ENCODE measurements at regions not wholly inside any gene's neighbourhood (a gene's known extent, or its start where the extent isn't known, plus 50 kb on each side); places are given as distances from the start of the nearest gene placed in this dataset.
"Not testable (repeated sequence)": the region's sequence is repeated elsewhere in the genome, so short reads cannot be mapped to it uniquely, and the experiment has no call there.

GRCh38 chr9:82783045-82783444 is 279.9 kb downstream of the RASEF start:
- no peak for DNase-seq (ENCODE audit: low read depth)

GRCh38 chr9:82784589-82784988 is 278.4 kb downstream of the RASEF start:
- no peak for DNase-seq (ENCODE audit: low read depth)

GRCh38 chr9:82789155-82789824 is 273.7 kb downstream of the RASEF start:
- no peak for DNase-seq (ENCODE audit: low read depth)

GRCh38 chr9:82790875-82791274 is 272.1 kb downstream of the RASEF start:
- no peak for DNase-seq (ENCODE audit: low read depth)

GRCh38 chr9:82791692-82792091 is 271.2 kb downstream of the RASEF start:
- no peak for DNase-seq (ENCODE audit: low read depth)

GRCh38 chr9:82797534-82797933 is 265.4 kb downstream of the RASEF start:
- DNase-seq (ENCODE audit: low read depth) = peak; percentile 40

GRCh38 chr9:82799286-82799685 is 263.7 kb downstream of the RASEF start:
- DNase-seq (ENCODE audit: low read depth) = no peak

GRCh38 chr9:82805027-82805426 is 257.9 kb downstream of the RASEF start:
- no peak for DNase-seq (ENCODE audit: low read depth)

- DNase-seq (ENCODE audit: low read depth) = no peak
Measured at GRCh38 chr9:82808478-82808877, 254.5 kb downstream of the RASEF start.

- peak; percentile 96 for DNase-seq (ENCODE audit: low read depth)
Measured at GRCh38 chr9:82810915-82811314, 252.0 kb downstream of the RASEF start.

GRCh38 chr9:82819260-82819659 is 243.7 kb downstream of the RASEF start:
- DNase-seq (ENCODE audit: low read depth) = no peak

GRCh38 chr9:82820186-82820585 is 242.8 kb downstream of the RASEF start:
- DNase-seq (ENCODE audit: low read depth) = no peak

GRCh38 chr9:82829818-82830217 is 233.1 kb downstream of the RASEF start:
- peak; percentile 6 for DNase-seq (ENCODE audit: low read depth)

- DNase-seq (ENCODE audit: low read depth) = no peak
Measured at GRCh38 chr9:82865524-82865923, 197.4 kb downstream of the RASEF start.

- peak; percentile 15 for DNase-seq (ENCODE audit: low read depth)
Measured at GRCh38 chr9:82880336-82881050, 182.4 kb downstream of the RASEF start.

- DNase-seq (ENCODE audit: low read depth) = peak; percentile 49
Measured at GRCh38 chr9:82882138-82882537, 180.8 kb downstream of the RASEF start.

GRCh38 chr9:82882748-82883147 is 180.2 kb downstream of the RASEF start:
- peak; percentile 86 for DNase-seq (ENCODE audit: low read depth)

- DNase-seq (ENCODE audit: low read depth) = no peak
Measured at GRCh38 chr9:82883436-82883835, 179.5 kb downstream of the RASEF start.

GRCh38 chr9:82883974-82884373 is 179.0 kb downstream of the RASEF start:
- DNase-seq (ENCODE audit: low read depth) = not testable (repeated sequence)

- DNase-seq (ENCODE audit: low read depth) = no peak
Measured at GRCh38 chr9:82890401-82890800, 172.5 kb downstream of the RASEF start.

GRCh38 chr9:82890865-82891264 is 172.1 kb downstream of the RASEF start:
- peak; percentile 26 for DNase-seq (ENCODE audit: low read depth)

- DNase-seq (ENCODE audit: low read depth) = peak; percentile 63
Measured at GRCh38 chr9:82891321-82891720, 171.6 kb downstream of the RASEF start.

- DNase-seq (ENCODE audit: low read depth) = no peak
Measured at GRCh38 chr9:82893549-82893948, 169.4 kb downstream of the RASEF start.

- no peak for DNase-seq (ENCODE audit: low read depth)
Measured at GRCh38 chr9:82894548-82894947, 168.4 kb downstream of the RASEF start.

Measured in renal cortical epithelial cell (primary cell).